ENCODE measurements at regions not wholly inside any gene's neighbourhood (a gene's known extent, or its start where the extent isn't known, plus 50 kb on each side); places are given as distances from the start of the nearest gene placed in this dataset.

GRCh38 chr1:244302876-244303609, 148.7 kb downstream of the ADSS2 start:
- TF ChIP-seq RARB (CRISPR knock-in tag; IDR thresholded peaks at IDR 0.05), result no peak
- TF ChIP-seq PATZ1 (CRISPR knock-in tag; IDR thresholded peaks at IDR 0.05; ENCODE audit: borderline replicate concordance), result no peak
- no peak for TF ChIP-seq ZFP30 (CRISPR knock-in tag; IDR thresholded peaks at IDR 0.05)
- no peak for TF ChIP-seq ZFP3 (CRISPR knock-in tag; IDR thresholded peaks at IDR 0.05)
- TF ChIP-seq, protein P1, sequence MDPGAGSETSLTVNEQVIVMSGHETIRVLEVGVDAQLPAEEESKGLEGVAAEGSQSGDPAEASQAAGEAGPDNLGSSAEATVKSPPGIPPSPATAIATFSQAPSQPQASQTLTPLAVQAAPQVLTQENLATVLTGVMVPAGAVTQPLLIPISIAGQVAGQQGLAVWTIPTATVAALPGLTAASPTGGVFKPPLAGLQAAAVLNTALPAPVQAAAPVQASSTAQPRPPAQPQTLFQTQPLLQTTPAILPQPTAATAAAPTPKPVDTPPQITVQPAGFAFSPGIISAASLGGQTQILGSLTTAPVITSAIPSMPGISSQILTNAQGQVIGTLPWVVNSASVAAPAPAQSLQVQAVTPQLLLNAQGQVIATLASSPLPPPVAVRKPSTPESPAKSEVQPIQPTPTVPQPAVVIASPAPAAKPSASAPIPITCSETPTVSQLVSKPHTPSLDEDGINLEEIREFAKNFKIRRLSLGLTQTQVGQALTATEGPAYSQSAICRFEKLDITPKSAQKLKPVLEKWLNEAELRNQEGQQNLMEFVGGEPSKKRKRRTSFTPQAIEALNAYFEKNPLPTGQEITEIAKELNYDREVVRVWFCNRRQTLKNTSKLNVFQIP (CRISPR knock-in tag; IDR thresholded peaks at IDR 0.05; ENCODE audit: borderline replicate concordance, low read depth), result no peak
- TF ChIP-seq ISL1 (CRISPR knock-in tag; IDR thresholded peaks at IDR 0.05), result no peak
- TF ChIP-seq, protein P2, sequence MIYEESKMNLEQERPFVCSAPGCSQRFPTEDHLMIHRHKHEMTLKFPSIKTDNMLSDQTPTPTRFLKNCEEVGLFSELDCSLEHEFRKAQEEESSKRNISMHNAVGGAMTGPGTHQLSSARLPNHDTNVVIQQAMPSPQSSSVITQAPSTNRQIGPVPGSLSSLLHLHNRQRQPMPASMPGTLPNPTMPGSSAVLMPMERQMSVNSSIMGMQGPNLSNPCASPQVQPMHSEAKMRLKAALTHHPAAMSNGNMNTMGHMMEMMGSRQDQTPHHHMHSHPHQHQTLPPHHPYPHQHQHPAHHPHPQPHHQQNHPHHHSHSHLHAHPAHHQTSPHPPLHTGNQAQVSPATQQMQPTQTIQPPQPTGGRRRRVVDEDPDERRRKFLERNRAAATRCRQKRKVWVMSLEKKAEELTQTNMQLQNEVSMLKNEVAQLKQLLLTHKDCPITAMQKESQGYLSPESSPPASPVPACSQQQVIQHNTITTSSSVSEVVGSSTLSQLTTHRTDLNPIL (CRISPR knock-in tag; IDR thresholded peaks at IDR 0.05; ENCODE audit: low read depth), result no peak
- no peak for TF ChIP-seq ARNTL (CRISPR knock-in tag; IDR thresholded peaks at IDR 0.05; ENCODE audit: borderline replicate concordance, low read depth)
- no peak for TF ChIP-seq SNAI2 (CRISPR knock-in tag; IDR thresholded peaks at IDR 0.05)
- TF ChIP-seq ZNF8 (CRISPR knock-in tag; IDR thresholded peaks at IDR 0.05), result no peak
- no peak for TF ChIP-seq ESRRG (CRISPR knock-in tag; IDR thresholded peaks at IDR 0.05)
- no peak for TF ChIP-seq TOX (CRISPR knock-in tag; IDR thresholded peaks at IDR 0.05; ENCODE audit: borderline replicate concordance)

Data from SK-N-SH treated with all-trans-retinoic acid at 6 μM for 48 hours (cell line).